SK-N-SH treated with all-trans-retinoic acid at 6 μM for 48 hours (cell line): ENCODE measurements at regions not wholly inside any gene's neighbourhood (a gene's known extent, or its start where the extent isn't known, plus 50 kb on each side); places are given as distances from the start of the nearest gene placed in this dataset.

Experiments used
- RARB ChIP-seq: fragments of 250-450 bp; sonication (Bioruptor Pico); IDR thresholded peaks from 2 replicates; pipeline ENCODE4 v1.8.0; 2021; ENCODE audit warnings: mild to moderate bottlenecking, moderate library complexity
- ZNF565 ChIP-seq: fragments of 450-650 bp; formaldehyde crosslinking; conservative IDR thresholded peaks from 2 replicates; pipeline ENCODE4 v1.5.0; 2020; ENCODE audit warnings: low read depth, mild to moderate bottlenecking, moderate library complexity
- TF ChIP-seq, protein P1 (sequence below): fragments of 250-450 bp; sonication (Bioruptor Pico); IDR thresholded peaks from 2 replicates; pipeline ENCODE4 v1.5.1; 2020; ENCODE audit warnings: low read depth, mild to moderate bottlenecking, moderate library complexity

DNA sequence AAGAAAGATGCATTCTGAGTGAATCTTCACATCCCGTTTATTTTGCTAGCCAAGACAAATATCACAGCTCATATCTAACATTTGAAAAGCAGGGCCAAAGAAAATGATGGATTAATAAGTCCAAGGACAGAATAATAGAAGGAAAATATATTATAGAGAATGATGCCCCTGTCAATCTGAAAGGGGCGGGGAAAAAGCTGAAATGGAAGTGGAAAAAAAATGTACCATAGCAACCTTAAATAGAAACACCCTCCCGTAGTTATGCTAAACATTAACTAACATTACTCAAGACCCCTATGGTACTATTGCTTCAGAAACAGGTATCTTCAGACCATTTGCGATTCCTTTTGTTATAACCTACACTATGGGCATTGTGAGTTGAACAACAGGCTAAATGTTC is 67.7 kb upstream of the SMARCA2 start:
- no peak for TF ChIP-seq RARB (CRISPR knock-in tag)
- TF ChIP-seq, protein P1, sequence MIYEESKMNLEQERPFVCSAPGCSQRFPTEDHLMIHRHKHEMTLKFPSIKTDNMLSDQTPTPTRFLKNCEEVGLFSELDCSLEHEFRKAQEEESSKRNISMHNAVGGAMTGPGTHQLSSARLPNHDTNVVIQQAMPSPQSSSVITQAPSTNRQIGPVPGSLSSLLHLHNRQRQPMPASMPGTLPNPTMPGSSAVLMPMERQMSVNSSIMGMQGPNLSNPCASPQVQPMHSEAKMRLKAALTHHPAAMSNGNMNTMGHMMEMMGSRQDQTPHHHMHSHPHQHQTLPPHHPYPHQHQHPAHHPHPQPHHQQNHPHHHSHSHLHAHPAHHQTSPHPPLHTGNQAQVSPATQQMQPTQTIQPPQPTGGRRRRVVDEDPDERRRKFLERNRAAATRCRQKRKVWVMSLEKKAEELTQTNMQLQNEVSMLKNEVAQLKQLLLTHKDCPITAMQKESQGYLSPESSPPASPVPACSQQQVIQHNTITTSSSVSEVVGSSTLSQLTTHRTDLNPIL (CRISPR knock-in tag) = no peak
- TF ChIP-seq ZNF565 (CRISPR knock-in tag) = no peak
